Parathyroid adenoma (tissue), 2 donors: ENCODE measurements at regions not wholly inside any gene's neighbourhood (a gene's known extent, or its start where the extent isn't known, plus 50 kb on each side); places are given as distances from the start of the nearest gene placed in this dataset.

Experiments used
- H2AFZ ChIP-seq: fragments of 300-600 bp; sonication (generic); one replicate; pipeline ENCODE4 v1.7.0; 2017; ENCODE audit warnings: antibody characterized with exemption, mild to moderate bottlenecking
- H3K27ac ChIP-seq: fragments of 300-600 bp; sonication (generic); one replicate; pipeline ENCODE4 v1.7.0; 2017
- H3K27me3 ChIP-seq: fragments of 300-600 bp; sonication (generic); one replicate; pipeline ENCODE4 v1.7.0; 2017; ENCODE audit warnings: low read length; ENCODE audit not compliant: control insufficient read depth, insufficient read depth
- H3K36me3 ChIP-seq: fragments of 300-600 bp; sonication (generic); one replicate; pipeline ENCODE4 v1.7.0; 2017; ENCODE audit warnings: low read length; ENCODE audit not compliant: control insufficient read depth, insufficient read depth
- H3K4me1 ChIP-seq: fragments of 300-600 bp; sonication (generic); one replicate; pipeline ENCODE4 v1.7.0; 2017; ENCODE audit warnings: control low read depth
- H3K4me2 ChIP-seq: fragments of 300-600 bp; sonication (generic); one replicate; pipeline ENCODE4 v1.7.0; 2017; ENCODE audit warnings: low read length
- H3K4me3 ChIP-seq: fragments of 300-600 bp; sonication (generic); one replicate; pipeline ENCODE4 v1.7.0; 2017; ENCODE audit warnings: low read depth, low read length
- H3K79me2 ChIP-seq: fragments of 300-600 bp; sonication (generic); one replicate; pipeline ENCODE4 v1.7.0; 2017; ENCODE audit warnings: control low read depth
- H3K9ac ChIP-seq: fragments of 300-600 bp; sonication (generic); one replicate; pipeline ENCODE4 v1.7.0; 2017; ENCODE audit warnings: mild to moderate bottlenecking
- H3K9me3 ChIP-seq: fragments of 300-600 bp; sonication (generic); one replicate; pipeline ENCODE4 v1.7.0; 2017; ENCODE audit warnings: low read length; ENCODE audit not compliant: control insufficient read depth
- CTCF ChIP-seq: fragments of 300-600 bp; sonication (generic); IDR thresholded peaks from one replicate; pipeline ENCODE4 v1.7.0; 2017; ENCODE audit warnings: antibody characterized with exemption, mild to moderate bottlenecking
- donor health status: primary hyperparathyroidism.

GRCh38 chr11:96905143-96905542 lies 515.3 kb downstream of the JRKL start:
- no peaks in the 10 kb centered on the region for H3K27me3 ChIP-seq
- H3K9me3 ChIP-seq: no peaks in the 10 kb centered on the region
- H3K36me3 ChIP-seq: no peaks in the 10 kb centered on the region
- H3K4me3 ChIP-seq: no peak overlapping the region
- no peak overlapping the region for H2AFZ ChIP-seq
- H3K9ac ChIP-seq: no peak overlapping the region
- H3K4me1 ChIP-seq: no peaks in the 10 kb centered on the region
- no peak overlapping the region for H3K27ac ChIP-seq
- H3K4me2 ChIP-seq: no peak overlapping the region
- no peaks in the 10 kb centered on the region for H3K79me2 ChIP-seq
- TF ChIP-seq CTCF: no peak

- Histone ChIP-seq H3K4me1 (no peaks in the 10 kb centered on the region), H3K36me3 (no peaks in the 10 kb centered on the region), H3K4me3 (no peak overlapping the region), H3K27ac (no peak overlapping the region), H3K79me2 (no peaks in the 10 kb centered on the region), H3K4me2 (no peak overlapping the region), H3K9me3 (no peaks in the 10 kb centered on the region), H3K27me3 (no peaks in the 10 kb centered on the region), H2AFZ (no peak overlapping the region), H3K9ac (no peak overlapping the region)
- no peak for TF ChIP-seq CTCF
Measured at GRCh38 chr11:96905663-96906062, 515.9 kb downstream of the JRKL start.

DNA sequence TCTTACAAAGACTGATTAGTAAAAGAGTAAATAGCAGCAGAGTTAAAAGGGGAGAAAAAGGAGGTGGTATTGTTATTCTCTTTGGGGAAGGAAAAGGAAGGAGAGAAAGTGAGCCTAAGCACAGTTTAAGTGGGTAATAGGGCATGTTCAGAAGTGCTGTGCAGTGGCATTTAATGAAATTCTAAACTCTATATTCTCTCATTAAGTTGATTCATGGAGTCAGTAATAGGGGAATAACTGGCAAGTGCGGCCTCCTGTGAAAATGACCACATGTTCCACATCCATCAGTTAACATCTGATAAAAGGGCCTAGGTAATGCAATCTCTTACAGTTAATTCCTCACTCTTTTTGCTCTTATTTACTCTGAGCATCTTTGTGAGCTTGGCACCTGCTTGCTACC lies 516.7 kb downstream of the JRKL start:
- no peaks in the 10 kb centered on the region for H3K4me1 ChIP-seq
- no peak overlapping the region for H3K4me3 ChIP-seq
- no peak for TF ChIP-seq CTCF
- H2AFZ ChIP-seq: no peak overlapping the region
- no peaks in the 10 kb centered on the region for H3K9me3 ChIP-seq
- no peak overlapping the region for H3K27ac ChIP-seq
- H3K79me2 ChIP-seq: no peaks in the 10 kb centered on the region
- H3K4me2 ChIP-seq: no peak overlapping the region
- H3K27me3 ChIP-seq: no peaks in the 10 kb centered on the region
- no peak overlapping the region for H3K9ac ChIP-seq
- H3K36me3 ChIP-seq: no peaks in the 10 kb centered on the region

- H3K9me3 ChIP-seq: no peaks in the 10 kb centered on the region
- no peak overlapping the region for H3K4me2 ChIP-seq
- no peak overlapping the region for H3K4me3 ChIP-seq
- H3K36me3 ChIP-seq: no peaks in the 10 kb centered on the region
- no peak for TF ChIP-seq CTCF
- no peak overlapping the region for H3K9ac ChIP-seq
- no peaks in the 10 kb centered on the region for H3K4me1 ChIP-seq
- no peaks in the 10 kb centered on the region for H3K79me2 ChIP-seq
- H3K27ac ChIP-seq: no peak overlapping the region
- no peak overlapping the region for H2AFZ ChIP-seq
- H3K27me3 ChIP-seq: no peaks in the 10 kb centered on the region
Measured at GRCh38 chr11:96925862-96926261, 536.0 kb downstream of the JRKL start.

DNA sequence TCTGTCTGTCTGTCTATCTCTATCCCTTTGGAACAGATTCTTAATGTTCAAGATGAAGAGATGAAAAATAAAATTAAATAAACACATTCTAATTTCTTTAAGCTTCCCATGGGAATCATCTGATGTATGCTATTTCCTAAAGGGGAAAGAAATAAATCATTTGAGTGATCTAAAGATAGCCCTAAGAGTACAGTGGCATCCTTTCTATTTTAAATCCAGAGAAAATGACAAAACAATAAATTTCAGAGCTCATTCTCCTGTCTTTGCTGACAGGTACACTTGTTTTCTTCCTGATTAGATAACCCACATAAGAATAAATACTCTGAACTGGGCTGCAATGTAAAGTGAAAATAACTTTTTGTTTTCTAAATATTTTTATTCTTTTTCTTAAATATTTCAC lies 550.4 kb downstream of the JRKL start:
- H3K9ac ChIP-seq: no peak overlapping the region
- H3K4me2 ChIP-seq: no peak overlapping the region
- H3K9me3 ChIP-seq: no peaks in the 10 kb centered on the region
- no peak overlapping the region for H3K4me3 ChIP-seq
- H3K27me3 ChIP-seq: no peaks in the 10 kb centered on the region
- no peaks in the 10 kb centered on the region for H3K4me1 ChIP-seq
- no peak overlapping the region for H2AFZ ChIP-seq
- no peaks in the 10 kb centered on the region for H3K79me2 ChIP-seq
- no peak for TF ChIP-seq CTCF
- no peaks in the 10 kb centered on the region for H3K36me3 ChIP-seq
- H3K27ac ChIP-seq: no peak overlapping the region
